Neural progenitor cell (in vitro differentiated cells): ENCODE measurements at regions not wholly inside any gene's neighbourhood (a gene's known extent, or its start where the extent isn't known, plus 50 kb on each side); places are given as distances from the start of the nearest gene placed in this dataset.

ENCODE experiments used
- DNase-seq: peaks from one replicate; pipeline ENCODE4 v3.0.0-alpha.2; 2016; ENCODE audit warnings: low spot score
- H2AFZ ChIP-seq: fragments of 200-600 bp; sonication (generic); replicated peaks from 2 replicates; pipeline ENCODE4 v1.6.1; 2016; ENCODE audit warnings: antibody characterized with exemption
- H3F3A ChIP-seq: fragments of 200-600 bp; sonication (generic); 2 replicates; pipeline ENCODE4 v1.6.1; 2016; ENCODE audit warnings: antibody characterized with exemption, low read depth
- H3K27ac ChIP-seq: fragments of 200-600 bp; sonication (generic); 2 replicates; pipeline ENCODE4 v1.5.1; 2016; ENCODE audit warnings: mild to moderate bottlenecking
- H3K27me3 ChIP-seq: fragments of 200-600 bp; sonication (generic); 2 replicates; pipeline ENCODE4 v1.6.1; 2016; ENCODE audit warnings: mild to moderate bottlenecking, moderate library complexity
- H3K36me3 ChIP-seq: fragments of 200-600 bp; sonication (generic); 2 replicates; pipeline ENCODE4 v1.5.1; 2016
- H3K4me1 ChIP-seq: fragments of 200-600 bp; sonication (generic); 2 replicates; pipeline ENCODE4 v1.6.1; 2016; ENCODE audit warnings: mixed run types
- H3K4me2 ChIP-seq: fragments of 200-600 bp; sonication (generic); 2 replicates; pipeline ENCODE4 v1.6.1; 2016
- H3K4me3 ChIP-seq: fragments of 200-600 bp; sonication (generic); 2 replicates; pipeline ENCODE4 v1.5.1; 2016
- H3K79me2 ChIP-seq: fragments of 200-600 bp; sonication (generic); 2 replicates; pipeline ENCODE4 v1.6.1; 2016; ENCODE audit warnings: low read depth
- H3K9ac ChIP-seq: fragments of 200-600 bp; sonication (generic); 2 replicates; pipeline ENCODE4 v1.6.1; 2016
- H3K9me3 ChIP-seq: fragments of 200-600 bp; sonication (generic); 2 replicates; pipeline ENCODE4 v1.5.1; 2016; ENCODE audit warnings: low read depth
- H4K20me1 ChIP-seq: fragments of 200-600 bp; sonication (generic); 2 replicates; pipeline ENCODE4 v1.6.1; 2016; ENCODE audit warnings: low read depth
- H3K27ac Mint-ChIP-seq: 3 replicates; pipeline ENCODE4 v1.8.0; 2021; ENCODE audit warnings: mixed read lengths
- H3K27me3 Mint-ChIP-seq: 2 replicates; pipeline ENCODE4 v1.8.0; 2022; ENCODE audit warnings: low read depth, mild to moderate bottlenecking, inconsistent platforms, moderate library complexity, mixed read lengths; ENCODE audit not compliant: insufficient read depth
- H3K36me3 Mint-ChIP-seq: 3 replicates; pipeline ENCODE4 v1.8.0; 2021; ENCODE audit warnings: mixed read lengths
- H3K4me1 Mint-ChIP-seq: 3 replicates; pipeline ENCODE4 v1.8.0; 2021; ENCODE audit warnings: mixed read lengths
- H3K4me3 Mint-ChIP-seq: 3 replicates; pipeline ENCODE4 v1.8.0; 2021; ENCODE audit warnings: mild to moderate bottlenecking, moderate library complexity, mixed read lengths
- H3K9me3 Mint-ChIP-seq: 3 replicates; pipeline ENCODE4 v1.8.0; 2020; ENCODE audit warnings: mixed read lengths
- CTCF ChIP-seq: fragments of 200-600 bp; sonication (generic); IDR thresholded peaks from 2 replicates; pipeline ENCODE4 v1.5.1; 2017; ENCODE audit warnings: antibody characterized with exemption, mild to moderate bottlenecking
- EZH2 ChIP-seq: fragments of 200-600 bp; sonication (generic); IDR thresholded peaks from 2 replicates; pipeline ENCODE4 v1.6.1; 2017; ENCODE audit warnings: antibody characterized with exemption, mild to moderate bottlenecking, moderate library complexity
- EZH2phosphoT487 ChIP-seq: fragments of 200-600 bp; sonication (generic); IDR thresholded peaks from 2 replicates; pipeline ENCODE4 v1.6.1; 2017; ENCODE audit warnings: antibody characterized with exemption

GRCh38 chr16:87016046-87017035, 300.9 kb downstream of the C16orf95 start:
- Histone ChIP-seq H3K27ac (no peak overlapping the region), H3K27me3 (no peaks in the 10 kb centered on the region), H3K36me3 (no peaks in the 10 kb centered on the region), H3K4me1 (peaks cover 4% of the 10 kb centered on the region), H2AFZ (no peak overlapping the region), H3K79me2 (no peaks in the 10 kb centered on the region), H3K9ac (no peak overlapping the region), H3K4me3 (no peak overlapping the region), H4K20me1 (no peaks in the 10 kb centered on the region), H3K4me2 (no peak overlapping the region), H3K9me3 (no peaks in the 10 kb centered on the region), H3F3A (no peaks in the 10 kb centered on the region)
- no peak for TF ChIP-seq EZH2
- TF ChIP-seq EZH2phosphoT487, result no peak
- TF ChIP-seq CTCF, result no peak
- peaks cover 6% of the 10 kb centered on the region for H3K27me3 Mint-ChIP-seq
- DNase-seq, result no peak
- H3K4me1 Mint-ChIP-seq, result peaks cover 6% of the 10 kb centered on the region
- no peak overlapping the region for H3K27ac Mint-ChIP-seq
- no peaks in the 10 kb centered on the region for H3K36me3 Mint-ChIP-seq
- H3K4me3 Mint-ChIP-seq, result no peak overlapping the region
- H3K9me3 Mint-ChIP-seq, result peaks cover 3% of the 10 kb centered on the region

- Histone ChIP-seq H3K27ac (no peak overlapping the region), H3K4me3 (no peak overlapping the region), H3K9me3 (no peaks in the 10 kb centered on the region), H3K36me3 (no peaks in the 10 kb centered on the region), H2AFZ (no peak overlapping the region), H3K4me2 (no peak overlapping the region), H3F3A (no peaks in the 10 kb centered on the region), H3K27me3 (no peaks in the 10 kb centered on the region), H3K9ac (no peak overlapping the region), H3K4me1 (peaks cover 4% of the 10 kb centered on the region), H3K79me2 (no peaks in the 10 kb centered on the region), H4K20me1 (no peaks in the 10 kb centered on the region)
- Mint-ChIP-seq H3K4me3 (no peak overlapping the region), H3K27ac (no peak overlapping the region), H3K9me3 (peaks cover 3% of the 10 kb centered on the region), H3K27me3 (peaks cover 6% of the 10 kb centered on the region), H3K36me3 (no peaks in the 10 kb centered on the region), H3K4me1 (peaks cover 6% of the 10 kb centered on the region)
- no peak for TF ChIP-seq EZH2
- peak; percentile 37 for TF ChIP-seq CTCF
- no peak for TF ChIP-seq EZH2phosphoT487
- DNase-seq, result peak; percentile 51
Measured at GRCh38 chr16:87017371-87018012, 299.7 kb downstream of the C16orf95 start.

DNA sequence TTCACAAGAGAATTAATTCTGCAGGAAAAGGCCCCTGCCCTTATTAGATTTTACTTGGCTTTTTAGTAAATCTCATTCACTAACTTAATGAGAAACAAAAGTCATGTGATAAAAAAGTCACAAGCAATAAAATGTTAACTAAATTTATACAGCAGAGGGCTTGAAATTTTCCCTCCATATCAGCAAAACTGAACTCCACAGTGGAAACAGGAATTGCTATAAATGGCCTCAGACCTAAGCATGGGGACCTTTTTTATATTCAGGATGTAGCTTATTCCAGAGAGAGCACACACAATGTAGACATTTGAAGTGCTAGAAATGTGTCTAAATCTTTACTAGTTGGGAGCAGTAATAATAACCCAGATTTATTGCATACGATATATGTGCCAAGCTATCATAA, 291.5 kb downstream of the C16orf95 start:
- DNase-seq, result no peak
- H3K9me3 ChIP-seq, result no peaks in the 10 kb centered on the region
- no peak overlapping the region for H3K4me2 ChIP-seq
- Mint-ChIP-seq H3K27me3 (no peaks in the 10 kb centered on the region), H3K9me3 (no peaks in the 10 kb centered on the region), H3K36me3 (no peaks in the 10 kb centered on the region), H3K4me1 (no peaks in the 10 kb centered on the region), H3K4me3 (no peak overlapping the region), H3K27ac (no peak overlapping the region)
- H3K4me3 ChIP-seq, result no peak overlapping the region
- no peak overlapping the region for H3K9ac ChIP-seq
- H3K79me2 ChIP-seq, result no peaks in the 10 kb centered on the region
- H3K27ac ChIP-seq, result no peak overlapping the region
- no peaks in the 10 kb centered on the region for H4K20me1 ChIP-seq
- H3F3A ChIP-seq, result no peaks in the 10 kb centered on the region
- H3K36me3 ChIP-seq, result no peaks in the 10 kb centered on the region
- no peak for TF ChIP-seq EZH2
- TF ChIP-seq EZH2phosphoT487, result no peak
- TF ChIP-seq CTCF, result no peak
- no peaks in the 10 kb centered on the region for H3K4me1 ChIP-seq
- H2AFZ ChIP-seq, result no peak overlapping the region
- no peaks in the 10 kb centered on the region for H3K27me3 ChIP-seq
